ENCODE measurements at regions not wholly inside any gene's neighbourhood (a gene's known extent, or its start where the extent isn't known, plus 50 kb on each side); places are given as distances from the start of the nearest gene placed in this dataset.

DNA sequence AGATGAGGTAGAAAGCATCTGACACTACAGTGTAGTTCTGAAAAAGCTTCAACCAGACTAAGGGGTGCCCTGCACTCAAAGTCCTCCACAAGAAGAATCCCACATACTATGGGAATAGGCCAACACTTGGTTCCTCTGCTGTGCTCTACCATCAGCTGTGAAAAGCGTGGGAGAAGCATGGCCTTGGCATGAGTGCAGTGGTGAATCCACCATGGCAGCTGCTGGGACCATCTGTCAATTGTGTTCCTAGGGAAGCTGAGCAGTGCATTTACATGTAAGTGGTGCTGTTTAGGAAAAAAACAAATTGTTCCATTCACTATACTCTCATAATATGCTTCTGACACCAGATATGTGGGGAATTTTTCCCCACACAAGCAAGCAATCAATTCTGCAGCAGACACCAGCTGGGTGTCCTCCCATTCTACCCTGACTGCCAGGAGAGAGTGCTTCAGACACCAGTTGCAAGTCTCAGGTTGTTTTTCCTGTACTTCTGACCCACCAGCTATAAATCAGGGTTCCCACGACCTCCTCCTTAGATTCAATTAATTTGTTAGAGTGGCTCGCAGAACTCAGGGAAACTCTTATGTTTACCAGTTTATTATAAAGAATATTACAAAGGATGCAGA, 230.8 kb upstream of the CHRM3 start:
- WGBS: 71% methylated on average over 3 of the region's 3 CpGs
- Histone ChIP-seq H3K4me3 (ENCODE audit: low read depth in 1 of 3, low read length in 3 of 3) (no peak overlapping the region), H3K36me3 (ENCODE audit: control insufficient read depth in 4 of 4, insufficient read depth in 3 of 4, low read depth in 1 of 4, low read length in 3 of 4) (no peaks in the 10 kb centered on the region), H3K27me3 (ENCODE audit: control insufficient read depth in 4 of 4, insufficient read depth in 4 of 4, low read length in 3 of 4) (no peaks in the 10 kb centered on the region), H3K9me3 (ENCODE audit: control insufficient read depth in 4 of 4, low read length in 3 of 4) (no peaks in the 10 kb centered on the region), H3K27ac (ENCODE audit: low read depth in 1 of 2, low read length in 2 of 2) (no peak overlapping the region), H3K4me1 (ENCODE audit: control insufficient read depth in 4 of 4, insufficient read depth in 4 of 4, low read length in 3 of 4) (no peaks in the 10 kb centered on the region), H3K9ac (ENCODE audit: low read depth in 1 of 2, low read length in 2 of 2) (no peak overlapping the region)
- DNase-seq (ENCODE audit: low spot score): no peak
- TF ChIP-seq EGR1 (IDR thresholded peaks at IDR 0.05; ENCODE audit: low read depth in 2 of 2) (no peak), TAF1 (conservative IDR thresholded peaks at IDR 0.05) (no peak), FOXA2 (IDR thresholded peaks at IDR 0.05) (no peak), RXRA (IDR thresholded peaks at IDR 0.05) (no peak), YY1 (IDR thresholded peaks at IDR 0.05) (no peak), RAD21 (IDR thresholded peaks at IDR 0.05) (no peak), HNF4G (IDR thresholded peaks at IDR 0.05) (no peak), JUND (IDR thresholded peaks at IDR 0.05) (no peak), FOXA1 (IDR thresholded peaks at IDR 0.05) (no peak)
- TF ChIP-seq, protein P1, sequence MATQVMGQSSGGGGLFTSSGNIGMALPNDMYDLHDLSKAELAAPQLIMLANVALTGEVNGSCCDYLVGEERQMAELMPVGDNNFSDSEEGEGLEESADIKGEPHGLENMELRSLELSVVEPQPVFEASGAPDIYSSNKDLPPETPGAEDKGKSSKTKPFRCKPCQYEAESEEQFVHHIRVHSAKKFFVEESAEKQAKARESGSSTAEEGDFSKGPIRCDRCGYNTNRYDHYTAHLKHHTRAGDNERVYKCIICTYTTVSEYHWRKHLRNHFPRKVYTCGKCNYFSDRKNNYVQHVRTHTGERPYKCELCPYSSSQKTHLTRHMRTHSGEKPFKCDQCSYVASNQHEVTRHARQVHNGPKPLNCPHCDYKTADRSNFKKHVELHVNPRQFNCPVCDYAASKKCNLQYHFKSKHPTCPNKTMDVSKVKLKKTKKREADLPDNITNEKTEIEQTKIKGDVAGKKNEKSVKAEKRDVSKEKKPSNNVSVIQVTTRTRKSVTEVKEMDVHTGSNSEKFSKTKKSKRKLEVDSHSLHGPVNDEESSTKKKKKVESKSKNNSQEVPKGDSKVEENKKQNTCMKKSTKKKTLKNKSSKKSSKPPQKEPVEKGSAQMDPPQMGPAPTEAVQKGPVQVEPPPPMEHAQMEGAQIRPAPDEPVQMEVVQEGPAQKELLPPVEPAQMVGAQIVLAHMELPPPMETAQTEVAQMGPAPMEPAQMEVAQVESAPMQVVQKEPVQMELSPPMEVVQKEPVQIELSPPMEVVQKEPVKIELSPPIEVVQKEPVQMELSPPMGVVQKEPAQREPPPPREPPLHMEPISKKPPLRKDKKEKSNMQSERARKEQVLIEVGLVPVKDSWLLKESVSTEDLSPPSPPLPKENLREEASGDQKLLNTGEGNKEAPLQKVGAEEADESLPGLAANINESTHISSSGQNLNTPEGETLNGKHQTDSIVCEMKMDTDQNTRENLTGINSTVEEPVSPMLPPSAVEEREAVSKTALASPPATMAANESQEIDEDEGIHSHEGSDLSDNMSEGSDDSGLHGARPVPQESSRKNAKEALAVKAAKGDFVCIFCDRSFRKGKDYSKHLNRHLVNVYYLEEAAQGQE (IDR thresholded peaks at IDR 0.05): no peak
- TF ChIP-seq, protein P2, sequence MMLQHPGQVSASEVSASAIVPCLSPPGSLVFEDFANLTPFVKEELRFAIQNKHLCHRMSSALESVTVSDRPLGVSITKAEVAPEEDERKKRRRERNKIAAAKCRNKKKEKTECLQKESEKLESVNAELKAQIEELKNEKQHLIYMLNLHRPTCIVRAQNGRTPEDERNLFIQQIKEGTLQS (IDR thresholded peaks at IDR 0.05): no peak
- TF ChIP-seq, protein P3, sequence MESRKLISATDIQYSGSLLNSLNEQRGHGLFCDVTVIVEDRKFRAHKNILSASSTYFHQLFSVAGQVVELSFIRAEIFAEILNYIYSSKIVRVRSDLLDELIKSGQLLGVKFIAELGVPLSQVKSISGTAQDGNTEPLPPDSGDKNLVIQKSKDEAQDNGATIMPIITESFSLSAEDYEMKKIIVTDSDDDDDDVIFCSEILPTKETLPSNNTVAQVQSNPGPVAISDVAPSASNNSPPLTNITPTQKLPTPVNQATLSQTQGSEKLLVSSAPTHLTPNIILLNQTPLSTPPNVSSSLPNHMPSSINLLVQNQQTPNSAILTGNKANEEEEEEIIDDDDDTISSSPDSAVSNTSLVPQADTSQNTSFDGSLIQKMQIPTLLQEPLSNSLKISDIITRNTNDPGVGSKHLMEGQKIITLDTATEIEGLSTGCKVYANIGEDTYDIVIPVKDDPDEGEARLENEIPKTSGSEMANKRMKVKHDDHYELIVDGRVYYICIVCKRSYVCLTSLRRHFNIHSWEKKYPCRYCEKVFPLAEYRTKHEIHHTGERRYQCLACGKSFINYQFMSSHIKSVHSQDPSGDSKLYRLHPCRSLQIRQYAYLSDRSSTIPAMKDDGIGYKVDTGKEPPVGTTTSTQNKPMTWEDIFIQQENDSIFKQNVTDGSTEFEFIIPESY (IDR thresholded peaks at IDR 0.05): no peak
- TF ChIP-seq, protein P4, sequence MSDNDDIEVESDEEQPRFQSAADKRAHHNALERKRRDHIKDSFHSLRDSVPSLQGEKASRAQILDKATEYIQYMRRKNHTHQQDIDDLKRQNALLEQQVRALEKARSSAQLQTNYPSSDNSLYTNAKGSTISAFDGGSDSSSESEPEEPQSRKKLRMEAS (IDR thresholded peaks at IDR 0.05): no peak
- TF ChIP-seq, protein P5, sequence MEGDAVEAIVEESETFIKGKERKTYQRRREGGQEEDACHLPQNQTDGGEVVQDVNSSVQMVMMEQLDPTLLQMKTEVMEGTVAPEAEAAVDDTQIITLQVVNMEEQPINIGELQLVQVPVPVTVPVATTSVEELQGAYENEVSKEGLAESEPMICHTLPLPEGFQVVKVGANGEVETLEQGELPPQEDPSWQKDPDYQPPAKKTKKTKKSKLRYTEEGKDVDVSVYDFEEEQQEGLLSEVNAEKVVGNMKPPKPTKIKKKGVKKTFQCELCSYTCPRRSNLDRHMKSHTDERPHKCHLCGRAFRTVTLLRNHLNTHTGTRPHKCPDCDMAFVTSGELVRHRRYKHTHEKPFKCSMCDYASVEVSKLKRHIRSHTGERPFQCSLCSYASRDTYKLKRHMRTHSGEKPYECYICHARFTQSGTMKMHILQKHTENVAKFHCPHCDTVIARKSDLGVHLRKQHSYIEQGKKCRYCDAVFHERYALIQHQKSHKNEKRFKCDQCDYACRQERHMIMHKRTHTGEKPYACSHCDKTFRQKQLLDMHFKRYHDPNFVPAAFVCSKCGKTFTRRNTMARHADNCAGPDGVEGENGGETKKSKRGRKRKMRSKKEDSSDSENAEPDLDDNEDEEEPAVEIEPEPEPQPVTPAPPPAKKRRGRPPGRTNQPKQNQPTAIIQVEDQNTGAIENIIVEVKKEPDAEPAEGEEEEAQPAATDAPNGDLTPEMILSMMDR (IDR thresholded peaks at IDR 0.05; ENCODE audit: low read depth, low read length, missing input control): no peak

DNA sequence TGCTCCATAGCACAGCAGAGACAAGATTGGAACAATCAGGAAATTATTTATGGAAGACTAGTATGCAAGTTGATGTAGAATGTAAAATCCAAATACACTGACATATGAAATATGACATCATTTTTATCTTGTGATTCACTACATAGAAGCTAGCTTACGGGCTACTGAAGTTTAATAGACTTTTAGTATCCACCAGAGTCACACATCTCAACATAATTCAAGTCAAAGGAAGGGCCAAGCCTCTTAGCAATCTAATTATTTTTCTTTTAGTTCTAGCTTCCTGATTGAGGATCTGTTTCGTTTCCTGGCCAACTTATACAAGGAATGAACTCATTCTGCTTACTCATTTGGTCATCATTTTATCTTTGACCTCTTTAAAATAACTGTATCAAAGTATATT, 234.4 kb upstream of the CHRM3 start:
- no peaks in the 10 kb centered on the region for H3K9me3 ChIP-seq (ENCODE audit: control insufficient read depth in 4 of 4, low read length in 3 of 4)
- no peak overlapping the region for H3K9ac ChIP-seq (ENCODE audit: low read depth in 1 of 2, low read length in 2 of 2)
- H3K27me3 ChIP-seq (ENCODE audit: control insufficient read depth in 4 of 4, insufficient read depth in 4 of 4, low read length in 3 of 4): no peaks in the 10 kb centered on the region
- H3K4me3 ChIP-seq (ENCODE audit: low read depth in 1 of 3, low read length in 3 of 3): no peak overlapping the region
- no peak overlapping the region for H3K27ac ChIP-seq (ENCODE audit: low read depth in 1 of 2, low read length in 2 of 2)
- H3K4me1 ChIP-seq (ENCODE audit: control insufficient read depth in 4 of 4, insufficient read depth in 4 of 4, low read length in 3 of 4): no peaks in the 10 kb centered on the region
- WGBS: 69% methylated on average over 2 of the region's 2 CpGs
- H3K36me3 ChIP-seq (ENCODE audit: control insufficient read depth in 4 of 4, insufficient read depth in 3 of 4, low read depth in 1 of 4, low read length in 3 of 4): no peaks in the 10 kb centered on the region
- no peak for DNase-seq (ENCODE audit: low spot score)
- TF ChIP-seq RXRA (IDR thresholded peaks at IDR 0.05): no peak
- no peak for TF ChIP-seq FOXA2 (IDR thresholded peaks at IDR 0.05)
- TF ChIP-seq EGR1 (IDR thresholded peaks at IDR 0.05; ENCODE audit: low read depth in 2 of 2): no peak
- TF ChIP-seq, protein P2 (IDR thresholded peaks at IDR 0.05): no peak
- no peak for TF ChIP-seq JUND (IDR thresholded peaks at IDR 0.05)
- TF ChIP-seq, protein P5 (IDR thresholded peaks at IDR 0.05; ENCODE audit: low read depth, low read length, missing input control): no peak
- no peak for TF ChIP-seq RAD21 (IDR thresholded peaks at IDR 0.05)
- TF ChIP-seq HNF4A (conservative IDR thresholded peaks at IDR 0.05): no peak
- no peak for TF ChIP-seq SP1 (IDR thresholded peaks at IDR 0.05)
- TF ChIP-seq, protein P3 (IDR thresholded peaks at IDR 0.05): no peak
- TF ChIP-seq NR2F2 (IDR thresholded peaks at IDR 0.05): no peak
